HEK293T (cell line): ENCODE measurements at regions not wholly inside any gene's neighbourhood (a gene's known extent, or its start where the extent isn't known, plus 50 kb on each side); places are given as distances from the start of the nearest gene placed in this dataset.

ENCODE experiments used
- ARNT ChIP-seq: fragments of 450-650 bp; IDR thresholded peaks from 2 replicates; pipeline ENCODE4 v1.6.1; 2017; ENCODE audit warnings: mild to moderate bottlenecking
- BHLHE40 ChIP-seq: fragments of 450-650 bp; IDR thresholded peaks from 2 replicates; pipeline ENCODE4 v1.6.1; 2016; ENCODE audit warnings: mild to moderate bottlenecking, moderate library complexity, borderline replicate concordance
- CTBP1 ChIP-seq: fragments of 450-650 bp; IDR thresholded peaks from 2 replicates; pipeline ENCODE4 v1.6.1; 2016; ENCODE audit warnings: borderline replicate concordance
- FOXK2 ChIP-seq: fragments of 450-650 bp; IDR thresholded peaks from 2 replicates; pipeline ENCODE4 v1.6.1; 2016; ENCODE audit warnings: mild to moderate bottlenecking
- FOXM1 ChIP-seq: fragments of 450-650 bp; IDR thresholded peaks from 2 replicates; pipeline ENCODE4 v1.6.1; 2017; ENCODE audit warnings: mild to moderate bottlenecking, borderline replicate concordance
- L3MBTL2 ChIP-seq: fragments of 450-650 bp; conservative IDR thresholded peaks from 2 replicates; pipeline ENCODE4 v1.6.1; 2016; ENCODE audit warnings: mild to moderate bottlenecking
- PKNOX1 ChIP-seq: fragments of 450-650 bp; IDR thresholded peaks from 2 replicates; pipeline ENCODE4 v1.6.1; 2016
- SP1 ChIP-seq: fragments of 450-650 bp; IDR thresholded peaks from 2 replicates; pipeline ENCODE4 v1.6.1; 2017
- SUZ12 ChIP-seq: fragments of 450-650 bp; IDR thresholded peaks from 2 replicates; pipeline ENCODE4 v1.6.1; 2016; ENCODE audit warnings: mild to moderate bottlenecking
- TARDBP ChIP-seq: fragments of 450-650 bp; IDR thresholded peaks from 2 replicates; pipeline ENCODE4 v1.6.1; 2016
- ZNF384 ChIP-seq: fragments of 450-650 bp; IDR thresholded peaks from 2 replicates; pipeline ENCODE4 v1.6.1; 2016

DNA sequence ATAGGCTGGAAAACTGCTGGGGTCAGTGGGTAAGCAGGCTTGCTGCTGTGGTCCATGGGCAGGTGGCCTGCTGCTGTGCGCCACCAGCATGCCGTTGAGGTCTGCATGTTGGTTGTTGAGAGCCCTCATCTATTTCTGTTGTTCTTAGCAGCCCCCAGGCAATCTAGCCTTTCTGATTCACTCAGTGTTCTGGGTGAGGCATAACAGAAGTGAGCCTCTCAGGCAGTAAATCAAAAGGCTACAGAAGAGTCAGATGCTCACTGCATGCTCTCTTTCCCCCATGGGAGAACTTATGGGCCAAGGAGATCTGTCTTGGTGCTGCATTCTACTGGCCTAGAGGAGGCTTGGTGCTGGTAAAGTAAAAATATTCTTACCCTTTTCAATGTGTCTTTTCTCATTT is 67.8 kb upstream of the ATP10A start:
- TF ChIP-seq L3MBTL2 = no peak
- no peak for TF ChIP-seq SUZ12
- no peak for TF ChIP-seq PKNOX1
- no peak for TF ChIP-seq BHLHE40
- TF ChIP-seq SP1 = no peak
- no peak for TF ChIP-seq TARDBP
- TF ChIP-seq FOXM1 = no peak
- no peak for TF ChIP-seq ZNF384
- TF ChIP-seq FOXK2 = no peak
- no peak for TF ChIP-seq CTBP1
- TF ChIP-seq ARNT = no peak
